HG03432 (cell line): ENCODE measurements at regions not wholly inside any gene's neighbourhood (a gene's known extent, or its start where the extent isn't known, plus 50 kb on each side); places are given as distances from the start of the nearest gene placed in this dataset.

Source experiments
- ATAC-seq: cut with Tn5 transposase; IDR thresholded peaks from one replicate; pipeline ENCODE4 v1.9.1; 2021; ENCODE audit warnings: mild to moderate bottlenecking, moderate library complexity; ENCODE audit not compliant: unreplicated experiment

- ATAC-seq, result peak; percentile 58
These were observed 100.0 kb upstream of the RIPOR2 start for GRCh38 chr6:25035512-25036435.

- no peak for ATAC-seq
These were observed 100.7 kb upstream of the RIPOR2 start for GRCh38 chr6:25036461-25036860.

GRCh38 chr6:25038300-25038699 is 102.5 kb upstream of the RIPOR2 start:
- ATAC-seq, result no peak

- ATAC-seq, result no peak
These were observed 103.2 kb upstream of the RIPOR2 start for GRCh38 chr6:25038999-25039398.

GRCh38 chr6:25041485-25042035 is 105.8 kb upstream of the RIPOR2 start:
- ATAC-seq, result no peak

GRCh38 chr6:25042036-25042521 is 106.3 kb upstream of the RIPOR2 start:
- peak; percentile 55 for ATAC-seq

GRCh38 chr6:25042536-25042935 is 106.8 kb upstream of the RIPOR2 start:
- ATAC-seq, result peak; percentile 23

GRCh38 chr6:25042984-25043725 is 107.4 kb upstream of the RIPOR2 start:
- ATAC-seq, result peak; percentile 53

GRCh38 chr6:25043892-25044291 is 108.1 kb upstream of the RIPOR2 start:
- no peak for ATAC-seq

- ATAC-seq, result no peak
These were observed 111.2 kb upstream of the RIPOR2 start for GRCh38 chr6:25046942-25047341.

- peak; percentile 42 for ATAC-seq
These were observed 114.6 kb upstream of the RIPOR2 start for GRCh38 chr6:25050356-25050755.

- ATAC-seq, result no peak
These were observed 115.3 kb upstream of the RIPOR2 start for GRCh38 chr6:25051083-25051482.

- no peak for ATAC-seq
These were observed 116.4 kb upstream of the RIPOR2 start for GRCh38 chr6:25052181-25052580.

GRCh38 chr6:25053875-25054371 is 118.2 kb upstream of the RIPOR2 start:
- peak; percentile 83 for ATAC-seq

- no peak for ATAC-seq
These were observed 118.7 kb upstream of the RIPOR2 start for GRCh38 chr6:25054469-25054868.

- ATAC-seq, result peak; percentile 69
These were observed 120.4 kb upstream of the RIPOR2 start for GRCh38 chr6:25056130-25056529.

- no peak for ATAC-seq
These were observed 121.5 kb upstream of the RIPOR2 start for GRCh38 chr6:25057111-25057905.

- ATAC-seq, result no peak
These were observed 122.7 kb upstream of the RIPOR2 start for GRCh38 chr6:25058441-25058840.

- no peak for ATAC-seq
These were observed 123.2 kb upstream of the RIPOR2 start for GRCh38 chr6:25058941-25059340.

- ATAC-seq, result no peak
These were observed 124.8 kb upstream of the RIPOR2 start for GRCh38 chr6:25060522-25060921.
